GM18502 (cell line): ENCODE measurements at regions not wholly inside any gene's neighbourhood (a gene's known extent, or its start where the extent isn't known, plus 50 kb on each side); places are given as distances from the start of the nearest gene placed in this dataset.
"Not testable (repeated sequence)": the region's sequence is repeated elsewhere in the genome, so short reads cannot be mapped to it uniquely, and the experiment has no call there.

ENCODE experiments used
- ATAC-seq: cut with Tn5 transposase; IDR thresholded peaks from one replicate; pipeline ENCODE4 v1.9.1; 2021; ENCODE audit warnings: mild to moderate bottlenecking; ENCODE audit not compliant: unreplicated experiment, poor library complexity

GRCh38 chr19:30096596-30097370 lies 154.7 kb downstream of the URI1 start:
- ATAC-seq = no peak

- no peak for ATAC-seq
These were observed 155.8 kb downstream of the URI1 start for GRCh38 chr19:30097746-30098280.

- ATAC-seq = no peak
These were observed 160.2 kb downstream of the URI1 start for GRCh38 chr19:30102239-30102638.

GRCh38 chr19:30102666-30103065 lies 160.6 kb downstream of the URI1 start:
- ATAC-seq = no peak

GRCh38 chr19:30103981-30104380 lies 161.9 kb downstream of the URI1 start:
- no peak for ATAC-seq

- ATAC-seq = no peak
These were observed 163.3 kb downstream of the URI1 start for GRCh38 chr19:30105316-30105715.

GRCh38 chr19:30105727-30106126 lies 163.7 kb downstream of the URI1 start:
- no peak for ATAC-seq

- no peak for ATAC-seq
These were observed 164.5 kb downstream of the URI1 start for GRCh38 chr19:30106417-30107095.

- ATAC-seq = no peak
These were observed 165.2 kb downstream of the URI1 start for GRCh38 chr19:30107251-30107650.

GRCh38 chr19:30109565-30109964 lies 167.5 kb downstream of the URI1 start:
- no peak for ATAC-seq

- ATAC-seq = no peak
These were observed 169.2 kb downstream of the URI1 start for GRCh38 chr19:30111021-30111855.

- ATAC-seq = no peak
These were observed 170.1 kb downstream of the URI1 start for GRCh38 chr19:30112171-30112570.

GRCh38 chr19:30112666-30113065 lies 170.6 kb downstream of the URI1 start:
- no peak for ATAC-seq

- ATAC-seq = no peak
These were observed 171.1 kb downstream of the URI1 start for GRCh38 chr19:30113186-30113585.

GRCh38 chr19:30114095-30114494 lies 172.1 kb downstream of the URI1 start:
- ATAC-seq = not testable (repeated sequence)

- no peak for ATAC-seq
These were observed 173.9 kb downstream of the URI1 start for GRCh38 chr19:30115947-30116346.

GRCh38 chr19:30116530-30116929 lies 174.5 kb downstream of the URI1 start:
- no peak for ATAC-seq

- no peak for ATAC-seq
These were observed 175.0 kb downstream of the URI1 start for GRCh38 chr19:30116984-30117555.

- ATAC-seq = no peak
These were observed 175.7 kb downstream of the URI1 start for GRCh38 chr19:30117636-30118145.

- no peak for ATAC-seq
These were observed 176.2 kb downstream of the URI1 start for GRCh38 chr19:30118221-30118620.
